Endothelial cell of umbilical vein (primary cell): ENCODE measurements at regions not wholly inside any gene's neighbourhood (a gene's known extent, or its start where the extent isn't known, plus 50 kb on each side); places are given as distances from the start of the nearest gene placed in this dataset.

Source experiments
- BruUV-seq: library from RNA; stranded (reverse); fragments of 400-500 nt; replicated peaks from 2 replicates; lab custom pipeline; 2021; lab: Mats Ljungman, UMichigan
- CTCF ChIA-PET: fragments of 300-600, 350-600 bp; sonication (Branson Sonifier 250); formaldehyde crosslinking; loops from one replicate; lab custom pipeline; 2021; ENCODE audit warnings: antibody characterized with exemption, inconsistent platforms; lab: Charles Lee
- POLR2A ChIA-PET: fragments of 300-600, 350-600 bp; sonication (Branson Sonifier 250); formaldehyde crosslinking; loops from one replicate; lab custom pipeline; 2021; ENCODE audit warnings: antibody characterized with exemption, inconsistent platforms; lab: Charles Lee
- DNase-seq: peaks from one replicate; pipeline ENCODE4 v3.0.0-alpha.2; 2011; ENCODE audit warnings: low read depth, low spot score
- FAIRE-seq: peaks from 2 replicates; lab custom pipeline; 2011; peaks lifted over from hg19 to GRCh38; lab: Jason Lieb, UNC
- H2AFZ ChIP-seq: 2 replicates; pipeline ENCODE4 v1.6.0; 2012; ENCODE audit warnings: low read depth, low read length, control low read depth, inconsistent platforms
- H3K27ac ChIP-seq: 2 replicates; pipeline ENCODE4 v1.5.1; 2011; ENCODE audit warnings: low read depth, mild to moderate bottlenecking, control low read depth, low read length, moderate library complexity; ENCODE audit not compliant: insufficient read depth
- H3K27me3 ChIP-seq, 2 experiments: 2 replicates each; pipeline versions ENCODE4 v1.6.0 to v1.6.1; 2011; ENCODE audit warnings: low read length in 2 of 2, mixed read lengths in 1 of 2; ENCODE audit not compliant: control insufficient read depth in 2 of 2, insufficient read depth in 2 of 2
- H3K36me3 ChIP-seq, 2 experiments: 2 replicates in 1 of 2; 3 replicates in 1 of 2; pipeline ENCODE4 v1.5.1; 2011; ENCODE audit warnings: low read length in 2 of 2, mild to moderate bottlenecking in 1 of 2, moderate library complexity in 1 of 2; ENCODE audit not compliant: control insufficient read depth in 2 of 2, insufficient read depth in 2 of 2; ENCODE audit errors: extremely low read depth in 1 of 2
- H3K4me1 ChIP-seq: 3 replicates; pipeline ENCODE4 v1.5.1; 2011; ENCODE audit warnings: mild to moderate bottlenecking, low read length; ENCODE audit not compliant: control insufficient read depth, insufficient read depth; ENCODE audit errors: extremely low read depth
- H3K4me2 ChIP-seq: 2 replicates; pipeline ENCODE4 v1.6.1; 2011; ENCODE audit warnings: low read length, control low read depth, mixed read lengths; ENCODE audit not compliant: insufficient read depth
- H3K4me3 ChIP-seq, 3 experiments: fragments of 200-600 bp in 1 of 3; sonication (generic), shearing (Covaris generic) in 1 of 3; replicated peaks in 1 of 3; 2 replicates each; pipeline ENCODE4 v1.5.1; 2011 to 2016; ENCODE audit warnings: control low read depth in 3 of 3, low read length in 3 of 3, mild to moderate bottlenecking in 2 of 3, inconsistent platforms in 1 of 3, low read depth in 1 of 3, moderate library complexity in 1 of 3; ENCODE audit not compliant: insufficient read depth in 1 of 3
- H3K79me2 ChIP-seq: 2 replicates; pipeline ENCODE4 v1.6.0; 2012; ENCODE audit warnings: low read length, inconsistent platforms; ENCODE audit not compliant: control insufficient read depth, insufficient read depth
- H3K9ac ChIP-seq: replicated peaks from 2 replicates; pipeline ENCODE3; 2011; ENCODE audit warnings: low read length, control low read depth; ENCODE audit not compliant: insufficient read depth; ENCODE audit errors: extremely low read depth
- H3K9me1 ChIP-seq: replicated peaks from 3 replicates; pipeline ENCODE4 v1.6.0; 2011; ENCODE audit warnings: mild to moderate bottlenecking, low read length; ENCODE audit not compliant: control insufficient read depth, insufficient read depth; ENCODE audit errors: extremely low read depth
- H3K9me3 ChIP-seq: replicated peaks from 2 replicates; pipeline ENCODE4 v1.5.1; 2012; ENCODE audit warnings: low read length, inconsistent platforms; ENCODE audit not compliant: control insufficient read depth, insufficient read depth
- H4K20me1 ChIP-seq: replicated peaks from 2 replicates; pipeline ENCODE3; 2011; ENCODE audit warnings: mild to moderate bottlenecking, low read length; ENCODE audit not compliant: control insufficient read depth, insufficient read depth; ENCODE audit errors: extremely low read depth
- CTCF ChIP-seq, 2 donors: IDR thresholded peaks; 1 replicate in 1 of 2; 2 replicates in 1 of 2; pipeline ENCODE4 v1.5.1; 2011; ENCODE audit warnings: low read length in 2 of 2, mild to moderate bottlenecking in 2 of 2, moderate library complexity in 2 of 2, control low read depth in 1 of 2, inconsistent platforms in 1 of 2, low read depth in 1 of 2; ENCODE audit not compliant: insufficient read depth in 1 of 2; ENCODE audit errors: extremely low read depth in 1 of 2
- EZH2 ChIP-seq: IDR thresholded peaks from 2 replicates; pipeline ENCODE4 v1.6.1; 2012; ENCODE audit warnings: borderline replicate concordance, low read depth, mild to moderate bottlenecking, moderate library complexity, low read length, inconsistent platforms; ENCODE audit not compliant: severe bottlenecking
- FOS ChIP-seq: IDR thresholded peaks from 2 replicates; pipeline ENCODE4 v1.6.1; 2011; ENCODE audit warnings: mild to moderate bottlenecking, low read length, moderate library complexity, borderline replicate concordance; ENCODE audit not compliant: insufficient read depth
- GATA2 ChIP-seq: IDR thresholded peaks from 2 replicates; pipeline ENCODE4 v1.7.0; 2011; ENCODE audit warnings: low read depth, mild to moderate bottlenecking, moderate library complexity, mixed read lengths, low read length; ENCODE audit not compliant: insufficient read length, insufficient read depth
- JUN ChIP-seq: IDR thresholded peaks from 2 replicates; pipeline ENCODE4 v1.6.1; 2011; ENCODE audit warnings: borderline replicate concordance, low read depth; ENCODE audit not compliant: insufficient read length, insufficient read depth
- POLR2AphosphoS5 ChIP-seq: IDR thresholded peaks from 2 replicates; pipeline ENCODE4 v1.6.1; 2012; ENCODE audit warnings: low read depth, mild to moderate bottlenecking, control low read depth, low read length, moderate library complexity; ENCODE audit not compliant: insufficient read depth
- dilution Hi-C: fragments of 300-500 bp; cut with MboI; formaldehyde crosslinking; loops from one replicate; pipeline ENCODE4 v1.15.0; 2019; ENCODE audit warnings: low sequenced_read_pairs; ENCODE audit not compliant: extremely low pct_ligation_motif_present
- intact Hi-C: fragments of 100-400 bp; cut with micrococcal nuclease; formaldehyde crosslinking; loops from one replicate; pipeline ENCODE4 v1.10.0; 2022

- POLR2A ChIA-PET: no interaction called here
- H4K20me1 ChIP-seq: no peaks in the 10 kb centered on the region
- CTCF ChIA-PET: no interaction called here
Measured at GRCh38 chr3:103184772-103185171, 750.0 kb downstream of the ZPLD1 start.

More at GRCh38 chr3:103184772-103185171, 750.0 kb downstream of the ZPLD1 start:
- Histone ChIP-seq H3K36me3 (no peaks in the 10 kb centered on the region), H3K9me1 (no peaks in the 10 kb centered on the region), H3K27ac (no peak overlapping the region), H3K27me3 (no peaks in the 10 kb centered on the region), H3K79me2 (no peaks in the 10 kb centered on the region), H3K4me2 (no peak overlapping the region), H3K9me3 (peaks cover 3% of the 10 kb centered on the region), H3K4me3 (no peak overlapping the region), H2AFZ (no peak overlapping the region), H3K9ac (no peak overlapping the region), H3K4me1 (no peaks in the 10 kb centered on the region)
- FAIRE-seq (no peak), DNase-seq (no peak)
- intact Hi-C loops: no loop called here
- no TSS peak for BruUV-seq
- dilution Hi-C loops: no loop called here
- TF ChIP-seq GATA2: no peak
- TF ChIP-seq JUN: no peak
- TF ChIP-seq EZH2: no peak
- TF ChIP-seq POLR2AphosphoS5: no peak
- no peak for TF ChIP-seq CTCF (IDR thresholded peaks at IDR 0.05; ENCODE audit: extremely low read depth in 1 of 2, insufficient read depth in 1 of 2, low read depth in 1 of 2, low read length in 2 of 2)
- no peak for TF ChIP-seq FOS
